NCI-H1417 treated with DMSO at 0.1 percent for 48 hours (cell line): ENCODE measurements at regions not wholly inside any gene's neighbourhood (a gene's known extent, or its start where the extent isn't known, plus 50 kb on each side); places are given as distances from the start of the nearest gene placed in this dataset.
"Not testable (repeated sequence)": the region's sequence is repeated elsewhere in the genome, so short reads cannot be mapped to it uniquely, and the experiment has no call there.

ENCODE experiments used
- DNase-seq: peaks from one replicate; lab custom pipeline; 2025; lab: John Stamatoyannopoulos, UW

DNA sequence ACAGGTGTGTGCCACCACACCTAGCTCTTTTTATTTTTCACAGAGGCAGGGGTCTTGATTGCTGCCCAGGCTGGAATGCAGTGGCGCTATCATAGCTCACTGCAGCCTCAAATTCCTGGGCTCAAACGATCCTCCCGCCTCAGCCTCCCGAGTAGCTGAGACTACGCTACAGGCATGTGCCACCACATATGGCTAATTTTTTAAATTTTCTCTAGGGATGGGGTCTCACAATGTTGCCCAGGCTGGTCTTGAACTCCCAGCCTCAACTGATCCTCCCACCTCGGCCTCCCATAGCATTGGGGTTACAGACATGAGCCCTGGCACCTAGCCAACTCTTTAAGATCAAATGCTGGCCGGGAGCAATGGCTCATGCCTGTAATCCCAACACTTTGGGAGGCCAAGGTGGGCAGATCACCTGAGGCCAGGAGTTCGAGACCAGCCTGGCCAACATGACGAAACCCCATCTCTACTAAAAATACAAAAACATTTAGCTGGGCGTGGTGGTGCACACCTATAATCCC is 50.6 kb upstream of the MYL10 start:
- not testable (repeated sequence) for DNase-seq

DNA sequence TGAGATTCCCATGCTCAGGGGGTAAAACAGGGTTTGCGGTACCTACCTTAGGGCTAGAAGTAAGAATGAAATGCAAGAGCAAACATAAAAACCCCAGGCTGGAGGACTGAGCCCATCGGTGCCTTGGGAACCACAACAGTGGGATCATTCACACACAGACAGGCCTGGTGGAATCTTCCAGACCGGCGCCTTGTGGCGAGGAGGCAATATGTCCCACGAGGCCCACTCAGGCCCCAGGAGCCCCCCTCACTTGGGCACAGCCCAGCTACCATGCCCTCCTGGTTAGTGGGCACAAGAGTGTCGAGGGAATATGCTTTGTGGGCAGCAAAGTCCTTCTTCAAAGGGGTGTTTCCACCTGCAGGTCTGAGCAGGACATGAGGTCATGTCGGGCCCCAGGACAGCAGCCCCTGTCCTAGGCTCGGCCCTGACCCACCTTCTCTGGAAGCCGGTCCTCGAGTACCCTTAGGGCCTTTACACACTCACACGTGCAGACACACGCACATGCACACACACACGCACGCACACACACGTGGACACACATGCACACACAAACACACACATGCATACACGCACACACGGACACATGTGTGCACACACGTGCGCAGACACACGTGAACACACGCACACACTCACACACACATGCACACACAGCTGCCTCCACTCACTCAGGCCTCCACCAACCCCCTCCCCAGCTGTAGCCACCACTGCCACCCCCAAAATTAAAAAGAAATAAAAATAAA is 51.5 kb upstream of the MYL10 start:
- no peak for DNase-seq

DNA sequence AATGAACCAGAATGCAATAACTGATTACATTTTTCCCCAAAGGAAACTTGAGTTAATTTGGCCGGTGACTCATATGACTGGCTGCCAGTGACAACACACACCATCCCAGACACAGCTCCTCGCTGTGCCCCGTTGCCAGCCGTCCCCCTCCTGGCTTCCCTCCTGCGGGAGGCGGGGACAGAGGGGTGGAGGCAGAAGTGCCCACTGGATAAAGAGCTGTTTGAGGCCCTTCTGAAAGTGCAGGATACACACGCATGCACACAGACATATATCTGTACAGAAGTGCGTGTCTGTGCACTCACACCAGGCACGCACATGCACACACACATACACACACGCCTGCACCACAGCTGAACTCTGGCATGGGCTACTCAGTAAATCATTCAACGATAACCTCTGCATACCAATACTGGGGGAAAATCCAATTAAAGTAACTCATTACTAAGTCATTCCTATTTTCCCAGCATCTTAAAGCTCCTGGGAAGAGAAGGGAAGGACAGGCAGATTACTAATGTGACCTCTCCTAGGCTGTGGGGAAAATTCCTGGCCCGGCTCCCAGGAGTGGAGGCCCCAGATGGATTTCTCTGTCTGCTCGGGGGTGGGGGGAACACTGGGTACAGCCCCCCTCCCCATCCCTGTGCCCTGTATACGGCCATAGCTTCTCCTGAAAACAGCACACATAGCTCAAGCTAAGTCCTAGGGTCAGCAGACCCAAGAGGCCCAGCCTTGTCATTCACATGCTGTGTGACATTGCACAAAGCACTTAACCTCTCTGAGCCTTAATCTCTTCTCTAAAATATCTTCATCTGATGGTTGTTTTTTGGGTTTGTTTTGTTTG is 52.3 kb upstream of the MYL10 start:
- DNase-seq, result no peak

DNA sequence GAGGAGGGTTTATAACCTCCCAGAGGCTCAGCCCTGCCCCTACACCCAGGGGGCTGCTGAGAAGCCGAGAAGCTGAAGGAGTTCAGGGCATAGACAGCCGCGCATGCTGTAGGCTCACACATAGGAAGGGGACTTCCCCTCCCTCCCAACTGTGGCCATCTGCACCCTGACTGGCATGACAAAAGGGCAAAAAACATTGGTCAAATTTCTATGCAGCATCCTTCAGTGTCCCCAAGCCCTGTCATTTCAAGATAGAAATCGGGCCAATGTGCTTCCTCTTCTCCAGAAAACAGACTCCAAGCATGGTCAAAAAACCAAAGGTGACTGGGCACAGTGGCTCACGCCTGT is 55.9 kb upstream of the MYL10 start:
- no peak for DNase-seq

DNA sequence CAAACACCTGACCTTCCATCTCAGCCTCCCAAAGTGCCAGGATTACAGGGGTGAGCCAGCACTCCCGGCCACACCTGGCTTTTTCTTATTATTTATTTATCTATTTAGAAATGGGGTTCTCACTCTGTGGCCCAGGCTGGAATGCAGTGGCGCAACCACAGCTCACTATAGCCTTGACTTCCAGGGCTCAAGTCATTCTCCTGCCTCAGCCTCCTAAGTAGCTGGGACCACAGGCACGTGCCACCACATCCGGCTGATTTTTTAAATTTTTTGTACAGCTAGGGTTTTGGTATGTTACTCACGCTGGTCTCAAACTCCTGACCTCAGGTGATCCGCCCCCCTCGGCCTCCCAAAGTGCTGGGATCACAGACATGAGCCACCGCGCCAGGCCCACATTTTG is 56.9 kb upstream of the MYL10 start:
- DNase-seq, result no peak

DNA sequence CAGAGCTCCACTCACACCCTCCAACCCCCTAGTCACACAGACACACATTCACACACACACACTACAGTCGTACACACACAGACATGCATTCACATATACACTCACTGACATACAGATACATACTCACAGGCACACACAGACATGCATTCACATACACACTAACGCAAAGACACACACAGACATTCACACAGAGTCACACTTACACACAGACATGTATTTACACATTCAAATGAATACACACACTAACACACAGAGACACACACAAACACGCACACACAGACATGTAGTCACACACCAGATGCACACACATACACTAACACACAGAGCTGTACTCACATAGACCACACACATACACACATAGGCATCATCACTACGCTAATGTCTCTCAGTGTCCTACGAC is 58.0 kb upstream of the MYL10 start:
- DNase-seq, result no peak

DNA sequence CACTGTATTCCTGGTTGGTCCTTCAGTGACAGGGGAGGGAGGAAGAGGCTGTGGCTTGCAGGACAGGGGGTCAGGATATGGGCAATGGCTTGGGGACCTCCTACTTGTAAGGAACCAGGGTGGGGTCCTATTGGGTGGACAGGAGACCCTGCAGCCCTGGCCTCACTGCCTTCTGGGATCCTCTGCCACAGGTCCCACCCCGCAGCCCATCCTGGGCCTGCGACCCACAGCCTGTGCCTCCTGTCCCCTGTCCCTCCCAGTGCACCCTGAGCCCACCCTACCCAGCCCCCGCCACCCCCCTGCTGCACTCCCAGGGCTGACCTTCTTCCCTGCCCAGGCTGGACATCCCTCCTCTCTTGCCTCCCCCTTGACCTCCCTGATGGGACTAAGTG is 58.7 kb upstream of the MYL10 start:
- DNase-seq, result no peak

DNA sequence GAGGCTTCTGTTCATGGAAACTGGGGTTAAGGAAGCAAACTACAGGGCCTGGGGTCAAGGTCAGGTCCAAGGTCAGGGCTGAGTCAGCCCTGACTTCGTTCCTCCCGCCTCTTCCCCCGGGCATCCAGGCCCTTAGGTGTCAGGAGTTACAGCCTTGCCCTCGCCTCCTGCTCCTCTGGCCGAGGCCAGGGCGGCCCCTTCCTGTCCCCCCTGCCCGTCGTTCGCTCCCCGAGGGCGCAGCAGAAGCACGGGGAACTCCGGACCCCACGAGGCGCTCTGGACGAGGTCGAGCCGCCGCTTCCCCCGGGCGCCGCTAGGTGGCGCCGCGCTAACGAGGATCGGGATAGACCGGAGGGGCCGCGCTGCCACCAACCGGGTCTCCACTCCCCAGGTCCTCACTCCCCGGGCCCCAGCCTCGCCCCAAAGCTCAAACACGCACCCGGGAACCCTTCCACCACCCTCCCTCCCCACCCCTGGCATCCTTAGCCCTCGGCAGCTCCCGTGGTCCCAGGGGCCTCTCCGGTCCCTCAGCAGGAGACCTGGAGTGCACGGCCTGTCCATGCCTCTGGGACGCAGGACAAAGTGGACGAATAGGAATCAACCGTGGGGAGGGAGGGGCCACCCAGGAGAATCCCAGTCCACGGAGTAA is 59.2 kb upstream of the MYL10 start:
- DNase-seq, result no peak

DNA sequence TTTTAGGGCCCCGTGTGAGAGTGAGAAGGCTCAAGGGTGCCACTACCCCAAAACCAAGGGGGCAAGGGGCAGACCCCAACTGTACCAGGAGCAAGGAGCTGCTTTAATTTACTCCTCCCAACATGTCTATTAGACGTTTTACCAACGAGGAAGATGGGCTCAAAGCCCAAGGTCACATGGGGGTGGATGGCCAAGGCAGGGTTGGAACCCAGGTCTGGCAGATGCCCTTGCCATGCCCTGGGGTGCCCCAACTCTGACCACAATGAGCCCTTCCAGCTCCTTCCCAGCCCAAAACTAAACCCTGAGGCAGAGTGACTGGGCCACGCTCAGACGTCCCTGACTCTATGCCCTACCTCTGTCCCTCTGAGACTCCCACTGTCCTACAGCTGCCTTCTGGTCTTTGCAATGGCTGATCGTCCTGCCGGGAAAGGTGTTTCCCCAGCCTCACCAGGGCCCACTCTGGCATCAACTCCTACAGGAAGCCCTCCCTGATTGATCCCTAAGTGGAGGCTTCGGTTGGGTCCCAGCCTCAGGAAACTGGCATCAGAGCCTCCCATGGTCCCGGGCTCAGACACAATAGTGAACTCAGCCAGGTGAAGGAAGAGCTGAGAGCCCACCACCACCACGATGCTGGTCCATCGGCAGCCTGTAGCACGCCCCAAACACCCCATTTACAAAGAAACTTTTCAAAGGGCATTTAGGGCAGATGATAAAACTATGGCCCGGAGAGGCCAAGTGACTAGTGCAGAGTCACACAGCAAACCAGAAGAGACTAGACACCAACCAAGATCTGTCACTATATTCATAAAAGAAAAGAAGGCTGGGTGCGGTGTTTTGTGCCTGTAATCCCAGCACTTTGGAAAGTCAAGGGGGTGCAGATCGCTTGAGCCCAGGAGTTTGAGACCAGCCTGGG is 60.2 kb upstream of the MYL10 start:
- DNase-seq, result no peak

DNA sequence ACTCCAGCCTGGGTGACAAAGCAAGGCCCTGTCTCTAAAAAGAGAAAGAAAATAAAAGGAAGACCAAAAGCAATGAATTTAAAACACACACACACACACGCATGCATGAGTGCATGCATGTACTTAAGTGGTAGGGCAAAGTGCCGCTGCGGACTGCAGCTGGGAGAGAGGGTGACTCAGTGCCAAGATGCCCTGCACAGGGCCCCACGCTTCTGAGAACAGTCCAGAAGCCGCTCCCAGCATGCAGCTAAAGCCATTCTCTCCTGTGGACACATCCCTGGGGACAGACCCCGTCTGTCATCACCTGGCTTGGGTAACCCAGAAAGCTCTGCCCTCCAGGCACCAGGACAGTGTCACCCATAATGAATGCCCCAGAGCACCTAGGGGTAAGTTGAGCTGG is 61.0 kb upstream of the MYL10 start:
- no peak for DNase-seq

DNA sequence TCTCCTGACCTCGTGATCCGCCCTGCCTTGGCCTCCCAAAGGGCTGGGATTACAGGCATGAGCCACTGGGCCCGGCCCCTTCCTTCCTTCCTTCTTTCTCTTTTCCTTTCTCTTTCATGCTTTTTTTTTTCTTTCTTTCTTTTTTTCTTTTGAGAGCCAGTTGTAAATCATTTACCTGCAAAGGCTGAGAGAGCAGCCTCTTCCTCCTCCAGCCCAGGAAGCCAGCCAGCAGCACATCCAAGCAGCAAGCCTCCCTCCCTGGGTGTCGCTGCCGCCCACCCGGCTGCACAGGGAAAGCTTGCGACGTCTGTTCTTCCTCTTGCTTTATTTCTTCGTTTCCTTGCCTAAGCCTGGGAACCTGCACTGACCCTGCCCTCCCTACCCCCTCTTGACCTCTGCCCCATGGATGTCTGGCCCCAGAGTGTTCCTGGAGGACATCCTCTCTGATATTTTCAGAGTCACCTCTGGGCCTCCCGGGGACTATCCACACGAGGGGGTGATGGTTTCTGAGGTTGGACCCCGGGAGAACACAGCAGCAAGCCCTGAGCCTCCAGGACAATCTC is 62.8 kb upstream of the MYL10 start:
- DNase-seq, result no peak

DNA sequence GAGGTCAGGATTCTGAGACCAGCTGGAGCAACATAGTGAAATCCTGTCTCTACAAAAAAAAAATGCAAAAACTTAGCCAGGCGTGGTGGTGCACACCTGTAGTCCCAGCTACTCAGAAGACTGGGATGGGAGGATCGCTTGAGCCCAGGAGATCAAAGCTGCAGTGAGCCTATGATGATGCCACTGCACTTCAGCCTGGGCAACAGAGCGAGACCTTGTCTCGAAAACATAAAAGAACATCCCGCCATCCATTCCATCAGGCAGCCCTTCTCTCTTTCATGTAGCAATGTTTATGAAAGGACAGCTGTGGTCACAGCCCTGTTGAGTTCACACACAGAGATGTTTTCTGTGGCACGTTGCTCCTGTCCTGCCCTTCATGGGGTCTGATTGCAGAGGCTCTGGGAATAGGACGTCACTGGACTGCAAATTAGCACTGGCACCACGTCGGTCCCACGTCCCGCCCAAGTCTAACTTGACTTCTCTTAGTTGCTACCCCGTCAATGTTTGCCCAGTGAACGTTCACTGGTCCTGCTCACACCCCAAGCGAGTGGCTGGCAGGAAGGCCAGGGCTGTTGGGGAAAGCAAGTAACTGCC is 64.5 kb upstream of the MYL10 start:
- no peak for DNase-seq

DNA sequence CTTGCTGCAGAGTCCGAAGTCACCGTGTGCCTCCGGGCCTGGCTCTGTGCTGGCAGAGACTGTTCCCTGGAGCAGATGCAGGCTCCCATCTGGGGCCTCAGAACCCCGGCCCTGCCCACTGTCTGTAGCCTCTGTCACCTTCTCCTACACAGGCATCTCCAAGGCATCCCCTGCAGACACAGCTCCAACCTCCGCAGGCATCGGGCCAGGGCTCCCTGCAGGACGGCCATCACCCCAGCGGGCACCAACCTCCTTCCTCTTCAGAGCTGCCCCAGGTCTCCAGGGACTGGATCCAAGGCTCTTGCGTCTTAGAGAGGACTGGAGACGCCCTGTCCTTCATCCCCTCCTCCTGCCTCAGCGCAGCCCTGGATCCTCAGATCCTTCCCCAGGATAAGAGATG is 69.9 kb upstream of the MYL10 start:
- DNase-seq, result no peak

DNA sequence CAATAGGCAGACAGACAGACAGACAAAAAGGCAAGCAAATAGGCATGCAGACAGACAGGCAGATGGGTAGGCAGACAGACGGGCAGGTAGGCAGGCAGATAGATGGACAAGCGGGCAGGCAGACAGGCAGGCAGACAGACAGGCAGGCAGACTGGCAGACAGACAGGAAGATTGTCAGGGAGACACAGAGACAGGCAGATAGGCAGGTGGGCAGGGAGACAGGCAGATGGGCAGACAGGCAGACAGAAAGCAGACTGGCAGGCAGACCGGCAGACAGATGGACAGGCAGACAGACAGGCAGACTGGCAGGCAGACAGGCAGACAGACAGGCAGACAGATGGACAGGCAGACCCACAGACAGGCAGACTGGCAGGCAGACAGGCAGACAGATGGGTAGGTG is 70.3 kb upstream of the MYL10 start:
- no peak for DNase-seq

DNA sequence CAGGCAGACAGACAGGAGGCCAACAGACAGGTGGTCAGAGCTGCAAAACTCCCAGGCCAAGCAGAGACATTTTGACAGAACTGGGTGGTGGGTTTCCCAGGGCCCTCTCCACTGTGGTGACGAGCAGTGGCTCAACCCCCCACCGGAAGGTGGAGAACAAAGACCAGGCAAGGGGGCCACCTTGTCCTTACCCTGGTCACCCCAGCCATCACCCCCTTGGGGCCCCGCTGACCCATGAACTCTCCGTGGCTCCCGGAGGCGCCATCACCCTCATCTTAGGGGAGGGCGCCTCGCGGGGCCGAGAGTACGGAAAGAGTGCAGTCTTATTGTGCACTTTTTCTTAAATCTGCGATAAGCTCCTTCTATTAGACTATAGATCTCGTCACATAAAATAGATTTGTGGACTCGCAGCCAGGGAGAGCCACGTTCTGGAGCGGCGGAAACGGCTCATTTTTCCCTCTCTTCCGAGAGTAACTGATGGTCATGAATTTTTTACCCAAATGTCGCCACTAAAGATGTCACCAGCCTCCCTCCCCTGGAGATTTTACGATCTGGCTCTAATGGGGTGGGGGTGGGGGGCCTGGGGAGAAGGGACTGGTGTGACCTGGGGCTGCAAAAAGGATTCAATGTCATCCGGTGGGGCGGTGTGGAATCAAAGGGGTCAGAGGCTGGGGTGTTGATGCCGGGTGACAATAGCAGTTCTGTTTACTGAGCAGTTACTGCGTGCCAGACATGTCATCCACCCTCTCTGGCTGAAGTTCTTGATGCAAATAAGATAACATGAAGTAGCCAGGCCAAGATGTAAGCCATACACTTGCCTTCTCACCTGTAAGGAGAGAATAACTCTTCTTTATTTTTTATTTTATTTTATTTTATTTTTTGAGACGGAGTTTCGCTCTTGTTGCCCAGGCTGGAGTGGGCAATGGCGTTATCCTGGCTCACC is 71.1 kb upstream of the MYL10 start:
- DNase-seq, result no peak

DNA sequence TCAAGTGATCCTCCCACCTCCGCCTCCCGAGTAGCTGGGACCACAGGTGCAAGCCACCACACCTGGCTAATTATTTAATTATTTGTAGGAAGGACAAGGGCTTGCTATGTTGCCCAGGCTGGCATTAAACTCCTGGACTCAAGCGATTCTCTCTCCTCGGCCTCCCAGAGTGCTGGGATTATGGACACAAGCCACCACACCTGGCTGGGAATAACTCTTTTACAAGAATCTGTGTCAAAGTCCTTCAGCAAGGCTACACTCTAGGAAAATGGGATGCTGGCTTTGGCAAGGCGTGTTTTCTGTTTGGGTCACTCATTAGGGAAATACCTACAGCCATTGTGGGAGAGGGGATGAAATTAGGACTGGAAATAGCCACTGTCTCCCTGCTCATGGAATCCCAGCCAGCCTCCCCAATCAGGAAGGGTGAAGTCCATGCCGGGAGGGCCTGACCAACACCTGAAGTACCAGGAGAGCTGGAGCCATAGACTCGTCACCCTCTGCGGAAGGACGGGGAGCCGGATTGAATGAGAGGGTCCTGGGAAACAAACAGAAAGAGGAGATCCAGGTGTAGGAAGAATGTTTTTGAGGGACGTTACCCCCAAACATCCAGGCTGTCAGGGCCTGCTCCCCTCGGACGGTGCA is 72.2 kb upstream of the MYL10 start:
- DNase-seq, result no peak

DNA sequence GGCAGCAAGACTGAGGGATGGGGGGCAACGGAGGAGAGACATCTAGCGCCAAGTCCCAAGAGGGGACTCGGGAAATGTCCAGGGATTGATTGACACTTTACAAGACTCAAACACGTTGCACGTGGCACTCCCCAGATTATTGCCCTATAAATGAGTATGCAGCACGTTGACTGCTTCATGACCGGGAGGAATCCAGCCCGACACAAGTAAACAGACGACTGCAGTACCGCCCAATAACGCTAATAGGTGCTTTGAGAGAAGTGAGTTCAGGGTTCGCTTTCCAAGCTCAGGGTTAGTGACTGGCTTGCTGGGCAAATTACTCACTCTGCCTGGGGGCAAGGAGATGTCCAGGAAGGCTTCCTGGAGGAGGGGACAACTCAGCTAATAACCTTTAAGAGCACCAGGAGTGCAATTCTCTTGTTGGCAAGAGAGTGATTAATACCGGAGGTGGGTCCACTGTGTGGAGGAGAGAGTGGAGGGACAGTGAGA is 73.3 kb upstream of the MYL10 start:
- no peak for DNase-seq

DNA sequence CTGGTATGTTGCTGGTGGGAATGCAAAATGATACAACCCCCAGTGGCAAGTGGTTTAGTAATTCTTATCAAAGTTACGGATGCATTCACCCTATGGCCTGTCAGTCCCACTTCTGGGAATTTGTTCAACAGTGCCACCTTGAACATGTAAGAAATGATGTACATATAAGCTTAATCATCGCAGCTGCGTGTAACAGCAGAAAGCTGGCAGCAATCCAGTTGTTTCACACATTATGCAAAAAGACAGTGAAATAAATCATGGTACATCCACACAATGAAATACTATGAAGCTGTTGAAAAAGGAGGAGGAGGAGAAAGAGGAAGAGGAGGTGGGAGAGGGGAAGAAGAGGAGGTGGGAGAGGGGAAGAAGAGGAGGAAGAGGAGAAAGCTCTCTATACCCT is 76.2 kb upstream of the MYL10 start:
- no peak for DNase-seq

DNA sequence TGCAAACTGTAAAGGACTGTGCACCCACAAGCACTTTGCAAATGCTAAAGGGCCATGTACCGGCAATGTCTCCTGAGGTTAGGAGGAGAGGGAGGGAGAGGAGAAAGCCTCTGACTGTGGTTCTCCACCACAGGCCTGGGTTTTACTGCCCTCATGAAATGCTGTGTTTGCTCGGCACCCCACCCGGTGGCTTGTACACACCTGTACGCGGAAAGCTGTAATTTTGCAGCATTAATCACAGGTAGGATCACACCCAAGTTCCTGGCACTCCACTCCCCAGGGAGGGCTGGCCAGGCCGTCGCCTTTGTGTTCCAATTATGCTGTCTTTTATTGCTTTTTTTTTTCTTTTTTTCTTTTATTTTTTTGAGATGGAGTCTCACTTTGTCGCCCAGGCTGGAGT is 78.5 kb upstream of the MYL10 start:
- no peak for DNase-seq
